ENCODE measurements at regions not wholly inside any gene's neighbourhood (a gene's known extent, or its start where the extent isn't known, plus 50 kb on each side); places are given as distances from the start of the nearest gene placed in this dataset.

DNA sequence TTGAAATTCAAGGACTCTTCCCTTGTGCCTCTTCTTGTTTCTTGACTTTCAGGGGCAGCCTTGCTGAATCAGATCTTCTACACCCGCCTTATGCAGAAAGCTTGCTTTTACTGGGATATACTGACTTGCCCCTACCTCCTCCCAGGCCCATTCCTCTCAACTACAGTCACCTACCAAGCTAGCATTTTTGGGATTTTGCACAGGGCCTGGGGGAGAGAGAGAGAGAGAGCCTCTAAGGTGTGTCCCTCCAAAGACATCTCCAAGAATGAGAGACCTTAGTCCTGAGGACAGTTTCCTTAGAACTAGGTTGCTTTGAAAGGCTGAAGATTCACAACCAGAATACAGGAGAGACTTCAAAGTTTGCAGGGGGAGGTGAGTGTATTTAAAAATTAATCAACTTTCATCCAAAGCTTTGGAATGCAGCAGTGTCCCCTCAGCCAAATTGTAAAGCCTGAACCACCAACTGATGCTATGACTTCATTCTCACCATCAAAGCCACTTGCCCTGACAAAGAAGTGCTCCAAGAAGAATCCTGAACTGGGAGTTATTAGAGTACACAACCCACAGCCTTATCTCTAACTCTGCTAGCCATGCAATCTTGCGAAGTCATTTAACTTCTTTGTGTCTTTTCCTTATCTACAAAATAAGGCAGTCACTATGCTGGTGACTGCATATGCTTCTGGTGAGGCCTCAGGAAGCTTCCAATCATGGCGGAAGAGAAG is 96.1 kb upstream of the EGLN3 start:
- TF ChIP-seq, protein P1, sequence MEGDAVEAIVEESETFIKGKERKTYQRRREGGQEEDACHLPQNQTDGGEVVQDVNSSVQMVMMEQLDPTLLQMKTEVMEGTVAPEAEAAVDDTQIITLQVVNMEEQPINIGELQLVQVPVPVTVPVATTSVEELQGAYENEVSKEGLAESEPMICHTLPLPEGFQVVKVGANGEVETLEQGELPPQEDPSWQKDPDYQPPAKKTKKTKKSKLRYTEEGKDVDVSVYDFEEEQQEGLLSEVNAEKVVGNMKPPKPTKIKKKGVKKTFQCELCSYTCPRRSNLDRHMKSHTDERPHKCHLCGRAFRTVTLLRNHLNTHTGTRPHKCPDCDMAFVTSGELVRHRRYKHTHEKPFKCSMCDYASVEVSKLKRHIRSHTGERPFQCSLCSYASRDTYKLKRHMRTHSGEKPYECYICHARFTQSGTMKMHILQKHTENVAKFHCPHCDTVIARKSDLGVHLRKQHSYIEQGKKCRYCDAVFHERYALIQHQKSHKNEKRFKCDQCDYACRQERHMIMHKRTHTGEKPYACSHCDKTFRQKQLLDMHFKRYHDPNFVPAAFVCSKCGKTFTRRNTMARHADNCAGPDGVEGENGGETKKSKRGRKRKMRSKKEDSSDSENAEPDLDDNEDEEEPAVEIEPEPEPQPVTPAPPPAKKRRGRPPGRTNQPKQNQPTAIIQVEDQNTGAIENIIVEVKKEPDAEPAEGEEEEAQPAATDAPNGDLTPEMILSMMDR (IDR thresholded peaks at IDR 0.05) = no peak
- no peak overlapping the region for H3K4me3 Mint-ChIP-seq (ENCODE audit: unreplicated experiment)
- H3K9me3 Mint-ChIP-seq (ENCODE audit: unreplicated experiment) = no peaks in the 10 kb centered on the region
- H3K27me3 Mint-ChIP-seq (ENCODE audit: unreplicated experiment) = no peaks in the 10 kb centered on the region
- H3K27ac Mint-ChIP-seq (ENCODE audit: unreplicated experiment) = no peak overlapping the region
- no peak for DNase-seq (ENCODE audit: extremely low spot score, unreplicated experiment)
- H3K4me1 Mint-ChIP-seq (ENCODE audit: unreplicated experiment) = no peaks in the 10 kb centered on the region
- no peaks in the 10 kb centered on the region for H3K36me3 Mint-ChIP-seq (ENCODE audit: unreplicated experiment)

DNA sequence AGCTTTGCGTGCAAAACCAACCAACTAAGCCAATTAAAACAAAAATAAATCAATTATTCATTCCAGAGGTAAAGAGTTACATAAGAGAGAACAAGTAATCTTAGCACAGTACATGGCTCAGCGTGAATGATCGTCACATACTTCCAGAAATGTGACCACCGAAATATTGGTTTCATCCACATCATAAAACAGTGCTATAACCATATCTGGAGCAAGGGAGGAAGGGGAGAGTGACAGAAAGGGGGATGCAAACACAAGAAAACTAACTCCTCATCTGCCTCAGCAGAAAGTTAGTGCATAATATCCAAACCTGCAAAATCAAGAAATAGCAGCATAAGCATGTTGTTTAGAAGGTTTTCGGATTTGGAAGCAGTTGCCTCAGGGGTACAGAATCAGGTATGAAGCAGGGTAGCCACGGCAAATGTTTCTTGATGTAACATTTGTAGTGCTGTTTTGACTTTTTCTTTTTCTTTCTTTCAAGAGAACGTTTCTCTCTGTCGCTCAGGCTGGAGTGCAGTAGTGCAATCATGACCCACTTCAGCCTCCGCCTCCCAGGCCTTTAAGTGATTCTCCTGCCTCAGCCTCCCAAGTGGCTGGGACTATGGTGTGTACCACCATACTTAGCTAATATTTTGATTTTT is 93.9 kb upstream of the EGLN3 start:
- TF ChIP-seq, protein P1 (IDR thresholded peaks at IDR 0.05) = no peak
- no peak overlapping the region for H3K27ac Mint-ChIP-seq (ENCODE audit: unreplicated experiment)
- H3K27me3 Mint-ChIP-seq (ENCODE audit: unreplicated experiment) = peaks cover 8% of the 10 kb centered on the region
- no peak overlapping the region for H3K4me3 Mint-ChIP-seq (ENCODE audit: unreplicated experiment)
- no peaks in the 10 kb centered on the region for H3K36me3 Mint-ChIP-seq (ENCODE audit: unreplicated experiment)
- no peak for DNase-seq (ENCODE audit: extremely low spot score, unreplicated experiment)
- no peaks in the 10 kb centered on the region for H3K4me1 Mint-ChIP-seq (ENCODE audit: unreplicated experiment)
- H3K9me3 Mint-ChIP-seq (ENCODE audit: unreplicated experiment) = no peaks in the 10 kb centered on the region

DNA sequence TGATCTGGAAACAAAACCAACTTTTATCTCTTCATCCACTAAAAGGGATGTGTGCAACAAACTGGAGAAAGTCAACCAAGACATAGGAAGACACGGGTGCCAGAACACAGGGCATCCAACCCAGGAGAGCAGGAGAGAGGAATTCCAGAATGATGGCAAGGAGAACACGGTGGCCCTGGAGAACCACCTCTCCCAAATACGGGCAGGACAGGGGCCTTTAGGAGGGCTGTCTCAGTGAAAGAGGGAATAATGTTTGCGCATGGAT is 93.4 kb upstream of the EGLN3 start:
- TF ChIP-seq, protein P1 (IDR thresholded peaks at IDR 0.05) = no peak
- Mint-ChIP-seq H3K27ac (ENCODE audit: unreplicated experiment) (no peak overlapping the region), H3K27me3 (ENCODE audit: unreplicated experiment) (peaks cover 12% of the 10 kb centered on the region), H3K4me3 (ENCODE audit: unreplicated experiment) (no peak overlapping the region), H3K36me3 (ENCODE audit: unreplicated experiment) (no peaks in the 10 kb centered on the region), H3K4me1 (ENCODE audit: unreplicated experiment) (no peaks in the 10 kb centered on the region), H3K9me3 (ENCODE audit: unreplicated experiment) (no peaks in the 10 kb centered on the region)
- DNase-seq (ENCODE audit: extremely low spot score, unreplicated experiment) = no peak

DNA sequence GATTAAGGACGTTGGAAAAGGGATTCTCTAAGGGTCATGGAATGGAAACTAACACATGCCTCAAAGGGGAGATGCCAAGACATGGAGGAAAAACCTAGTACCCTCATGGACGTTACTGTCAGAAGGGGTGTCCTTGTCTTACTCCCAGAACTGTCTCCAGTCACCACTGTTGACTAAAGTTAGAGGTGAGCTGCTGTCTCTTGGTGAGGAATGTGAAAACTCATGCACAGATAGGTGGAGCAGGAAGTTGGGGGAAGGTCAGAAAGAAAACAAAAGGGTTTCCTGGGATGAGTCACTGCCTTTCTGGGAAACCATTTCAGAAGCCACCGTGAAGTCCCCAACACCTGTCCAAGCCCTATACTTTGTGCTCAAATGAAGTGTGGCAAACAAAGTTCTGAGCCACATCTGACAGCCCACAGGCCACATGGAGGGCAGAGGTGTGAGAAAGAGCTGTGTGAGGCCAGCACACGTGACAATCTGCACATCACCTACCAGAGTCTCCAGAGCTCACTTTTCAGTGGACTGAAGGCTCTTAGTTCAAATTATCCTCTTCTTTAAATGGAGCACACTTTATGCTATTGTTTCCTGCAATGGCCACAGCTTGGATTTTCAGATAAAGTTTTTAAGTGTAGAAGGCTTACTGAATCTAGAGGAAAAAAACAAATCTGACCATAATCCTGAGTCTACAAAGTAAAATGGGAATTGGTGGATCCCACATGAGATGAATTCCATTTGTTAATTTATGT is 92.9 kb upstream of the EGLN3 start:
- Mint-ChIP-seq H3K27me3 (ENCODE audit: unreplicated experiment) (peaks cover 16% of the 10 kb centered on the region), H3K27ac (ENCODE audit: unreplicated experiment) (no peak overlapping the region), H3K36me3 (ENCODE audit: unreplicated experiment) (no peaks in the 10 kb centered on the region), H3K4me3 (ENCODE audit: unreplicated experiment) (no peak overlapping the region), H3K9me3 (ENCODE audit: unreplicated experiment) (no peaks in the 10 kb centered on the region), H3K4me1 (ENCODE audit: unreplicated experiment) (no peaks in the 10 kb centered on the region)
- TF ChIP-seq, protein P1 (IDR thresholded peaks at IDR 0.05) = no peak
- DNase-seq (ENCODE audit: extremely low spot score, unreplicated experiment) = no peak

DNA sequence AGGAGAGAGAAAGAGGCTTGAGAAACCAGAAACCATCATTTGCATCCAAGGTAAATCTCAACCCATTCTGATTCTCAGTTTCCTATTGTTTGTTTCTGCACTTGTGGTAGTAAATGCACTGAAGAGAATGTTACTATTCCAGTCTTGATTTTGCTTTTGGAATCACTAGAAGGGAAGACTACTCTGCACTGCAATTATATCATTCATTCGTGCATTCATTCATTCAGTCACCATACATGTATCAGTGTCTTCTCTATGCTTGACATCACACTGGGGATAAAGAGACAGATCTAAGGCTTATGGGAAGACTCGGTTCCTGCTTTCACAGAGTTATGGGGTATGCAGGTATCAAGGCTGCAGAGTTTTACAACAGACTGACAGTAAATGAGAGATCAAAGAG is 90.3 kb upstream of the EGLN3 start:
- TF ChIP-seq, protein P1 (IDR thresholded peaks at IDR 0.05) = no peak
- Mint-ChIP-seq H3K4me1 (ENCODE audit: unreplicated experiment) (no peaks in the 10 kb centered on the region), H3K27me3 (ENCODE audit: unreplicated experiment) (peaks cover 32% of the 10 kb centered on the region), H3K36me3 (ENCODE audit: unreplicated experiment) (no peaks in the 10 kb centered on the region), H3K27ac (ENCODE audit: unreplicated experiment) (no peak overlapping the region), H3K4me3 (ENCODE audit: unreplicated experiment) (no peak overlapping the region), H3K9me3 (ENCODE audit: unreplicated experiment) (no peaks in the 10 kb centered on the region)
- no peak for DNase-seq (ENCODE audit: extremely low spot score, unreplicated experiment)
